ENCODE measurements at regions not wholly inside any gene's neighbourhood (a gene's known extent, or its start where the extent isn't known, plus 50 kb on each side); places are given as distances from the start of the nearest gene placed in this dataset.

DNA sequence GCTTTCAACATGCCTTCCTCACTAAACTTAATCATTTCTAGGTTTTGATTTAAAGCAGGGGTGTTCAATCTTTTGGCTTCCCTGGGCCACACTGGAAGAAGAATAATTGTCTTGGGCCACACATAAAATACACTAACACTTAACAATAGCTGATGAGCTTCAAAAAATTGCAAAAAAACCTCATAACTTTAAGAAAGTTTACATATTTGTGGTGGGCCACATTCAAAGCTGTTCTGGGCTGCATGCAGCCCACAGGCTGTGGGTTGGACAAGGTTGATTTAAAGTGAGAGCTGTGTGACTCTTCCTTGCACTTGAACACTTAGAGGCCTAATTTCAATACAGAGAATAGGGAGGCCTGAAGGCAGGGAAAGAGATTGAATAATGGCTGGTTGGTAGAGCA is 598.3 kb downstream of the EFNA5 start:
- no peaks in the 10 kb centered on the region for H3K79me2 ChIP-seq (ENCODE audit: insufficient read depth)
- no peaks in the 10 kb centered on the region for H3K36me3 ChIP-seq (replicated peaks in 1 of 2; ENCODE audit: control insufficient read depth in 1 of 2, insufficient read depth in 2 of 2, low read length in 1 of 2)
- no peaks in the 10 kb centered on the region; a peak in 1 of 4 replicates for H3K4me1 ChIP-seq (ENCODE audit: control insufficient read depth in 1 of 2, insufficient read depth in 2 of 2, low read depth in 1 of 2, low read length in 1 of 2)
- no peaks in the 10 kb centered on the region for H3K27me3 ChIP-seq (ENCODE audit: insufficient read depth)
- TF ChIP-seq YY1 (IDR thresholded peaks at IDR 0.05; ENCODE audit: low read depth) (no peak), MEF2A (IDR thresholded peaks at IDR 0.05; ENCODE audit: borderline replicate concordance, low read depth) (no peak), ELF1 (IDR thresholded peaks at IDR 0.05) (no peak), NRF1 (IDR thresholded peaks at IDR 0.05; ENCODE audit: low read depth, low read length) (no peak), RCOR1 (IDR thresholded peaks at IDR 0.05; ENCODE audit: low read length) (no peak), EP300 (IDR thresholded peaks at IDR 0.05; ENCODE audit: borderline replicate concordance in 1 of 2, low read depth in 1 of 2, low read length in 1 of 2) (no peak)
- TF ChIP-seq, protein P1, sequence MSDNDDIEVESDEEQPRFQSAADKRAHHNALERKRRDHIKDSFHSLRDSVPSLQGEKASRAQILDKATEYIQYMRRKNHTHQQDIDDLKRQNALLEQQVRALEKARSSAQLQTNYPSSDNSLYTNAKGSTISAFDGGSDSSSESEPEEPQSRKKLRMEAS (IDR thresholded peaks at IDR 0.05; ENCODE audit: low read depth), result no peak
- TF ChIP-seq, protein P2, sequence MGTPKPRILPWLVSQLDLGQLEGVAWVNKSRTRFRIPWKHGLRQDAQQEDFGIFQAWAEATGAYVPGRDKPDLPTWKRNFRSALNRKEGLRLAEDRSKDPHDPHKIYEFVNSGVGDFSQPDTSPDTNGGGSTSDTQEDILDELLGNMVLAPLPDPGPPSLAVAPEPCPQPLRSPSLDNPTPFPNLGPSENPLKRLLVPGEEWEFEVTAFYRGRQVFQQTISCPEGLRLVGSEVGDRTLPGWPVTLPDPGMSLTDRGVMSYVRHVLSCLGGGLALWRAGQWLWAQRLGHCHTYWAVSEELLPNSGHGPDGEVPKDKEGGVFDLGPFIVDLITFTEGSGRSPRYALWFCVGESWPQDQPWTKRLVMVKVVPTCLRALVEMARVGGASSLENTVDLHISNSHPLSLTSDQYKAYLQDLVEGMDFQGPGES (IDR thresholded peaks at IDR 0.05; ENCODE audit: low read depth, low read length), result no peak
- TF ChIP-seq, protein P3, sequence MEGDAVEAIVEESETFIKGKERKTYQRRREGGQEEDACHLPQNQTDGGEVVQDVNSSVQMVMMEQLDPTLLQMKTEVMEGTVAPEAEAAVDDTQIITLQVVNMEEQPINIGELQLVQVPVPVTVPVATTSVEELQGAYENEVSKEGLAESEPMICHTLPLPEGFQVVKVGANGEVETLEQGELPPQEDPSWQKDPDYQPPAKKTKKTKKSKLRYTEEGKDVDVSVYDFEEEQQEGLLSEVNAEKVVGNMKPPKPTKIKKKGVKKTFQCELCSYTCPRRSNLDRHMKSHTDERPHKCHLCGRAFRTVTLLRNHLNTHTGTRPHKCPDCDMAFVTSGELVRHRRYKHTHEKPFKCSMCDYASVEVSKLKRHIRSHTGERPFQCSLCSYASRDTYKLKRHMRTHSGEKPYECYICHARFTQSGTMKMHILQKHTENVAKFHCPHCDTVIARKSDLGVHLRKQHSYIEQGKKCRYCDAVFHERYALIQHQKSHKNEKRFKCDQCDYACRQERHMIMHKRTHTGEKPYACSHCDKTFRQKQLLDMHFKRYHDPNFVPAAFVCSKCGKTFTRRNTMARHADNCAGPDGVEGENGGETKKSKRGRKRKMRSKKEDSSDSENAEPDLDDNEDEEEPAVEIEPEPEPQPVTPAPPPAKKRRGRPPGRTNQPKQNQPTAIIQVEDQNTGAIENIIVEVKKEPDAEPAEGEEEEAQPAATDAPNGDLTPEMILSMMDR (IDR thresholded peaks at IDR 0.05), result no peak
- no peak overlapping the region for H3K4me2 ChIP-seq
- H3K9me2 ChIP-seq, result 0 out of 2 replicates have a peak, but pooled peaks cover 2% of the 10 kb centered on the region
- H3K27ac ChIP-seq (ENCODE audit: low read depth in 2 of 2, low read length in 1 of 2), result no peak overlapping the region
- ChIA-PET CTCF (no interaction called here), POLR2A (no interaction called here)
- no peak for DNase-seq
- no peaks in the 10 kb centered on the region for H3F3A ChIP-seq (replicated peaks; ENCODE audit: insufficient read depth)
- no peak overlapping the region for H3K9ac ChIP-seq
- no peak overlapping the region for H3K4me3 ChIP-seq (ENCODE audit: low read depth in 2 of 2, low read length in 1 of 2)
- H3K9me3 ChIP-seq, result no peaks in the 10 kb centered on the region
- no peaks in the 10 kb centered on the region for H4K20me1 ChIP-seq (ENCODE audit: insufficient read depth)
- H2AFZ ChIP-seq (ENCODE audit: low read depth), result no peak overlapping the region

DNA sequence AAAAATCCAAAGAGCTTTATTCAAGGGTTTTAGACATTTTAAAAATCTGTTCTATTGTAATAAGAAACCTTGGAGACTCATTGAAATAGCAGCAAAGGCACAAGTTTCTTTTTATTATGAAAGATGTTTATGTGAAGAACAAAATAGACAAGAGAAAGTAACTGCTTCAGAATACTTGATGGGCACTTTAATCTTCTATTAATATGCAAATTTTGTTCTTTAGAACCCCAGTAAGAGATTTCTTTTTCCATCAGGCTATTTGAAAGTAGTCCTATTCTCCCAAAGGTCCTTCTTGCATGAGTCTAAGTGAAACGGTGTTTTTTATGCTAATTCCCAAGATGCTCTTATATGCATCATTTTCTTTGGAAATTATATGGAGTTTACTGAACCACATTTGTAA is 602.0 kb downstream of the EFNA5 start:
- H3K4me1 ChIP-seq (ENCODE audit: control insufficient read depth in 1 of 2, insufficient read depth in 2 of 2, low read depth in 1 of 2, low read length in 1 of 2), result no peaks in the 10 kb centered on the region; a peak in 1 of 4 replicates
- CTCF ChIA-PET, result no interaction called here
- H3K9me3 ChIP-seq, result no peaks in the 10 kb centered on the region
- no peaks in the 10 kb centered on the region for H3F3A ChIP-seq (replicated peaks; ENCODE audit: insufficient read depth)
- POLR2A ChIA-PET, result no interaction called here
- 69% methylated on average over 1 of the region's 1 CpG for WGBS (ENCODE audit: low lambda C conversion rate)
- H3K79me2 ChIP-seq (ENCODE audit: insufficient read depth), result no peaks in the 10 kb centered on the region
- H3K27ac ChIP-seq (ENCODE audit: low read depth in 2 of 2, low read length in 1 of 2), result no peak overlapping the region
- no peaks in the 10 kb centered on the region for H3K36me3 ChIP-seq (replicated peaks in 1 of 2; ENCODE audit: control insufficient read depth in 1 of 2, insufficient read depth in 2 of 2, low read length in 1 of 2)
- no peak overlapping the region for H3K9ac ChIP-seq
- 0 out of 2 replicates have a peak, but pooled peaks cover 2% of the 10 kb centered on the region for H3K9me2 ChIP-seq
- TF ChIP-seq FOXJ3 (CRISPR knock-in tag; IDR thresholded peaks at IDR 0.05) (no peak), MXI1 (IDR thresholded peaks at IDR 0.05; ENCODE audit: low read depth, low read length) (no peak), SIN3A (IDR thresholded peaks at IDR 0.05; ENCODE audit: borderline replicate concordance, low read depth, low read length) (no peak), RXRA (IDR thresholded peaks at IDR 0.05; ENCODE audit: borderline replicate concordance, low read depth) (no peak), TCF12 (IDR thresholded peaks at IDR 0.05) (no peak)
- TF ChIP-seq, protein P4, sequence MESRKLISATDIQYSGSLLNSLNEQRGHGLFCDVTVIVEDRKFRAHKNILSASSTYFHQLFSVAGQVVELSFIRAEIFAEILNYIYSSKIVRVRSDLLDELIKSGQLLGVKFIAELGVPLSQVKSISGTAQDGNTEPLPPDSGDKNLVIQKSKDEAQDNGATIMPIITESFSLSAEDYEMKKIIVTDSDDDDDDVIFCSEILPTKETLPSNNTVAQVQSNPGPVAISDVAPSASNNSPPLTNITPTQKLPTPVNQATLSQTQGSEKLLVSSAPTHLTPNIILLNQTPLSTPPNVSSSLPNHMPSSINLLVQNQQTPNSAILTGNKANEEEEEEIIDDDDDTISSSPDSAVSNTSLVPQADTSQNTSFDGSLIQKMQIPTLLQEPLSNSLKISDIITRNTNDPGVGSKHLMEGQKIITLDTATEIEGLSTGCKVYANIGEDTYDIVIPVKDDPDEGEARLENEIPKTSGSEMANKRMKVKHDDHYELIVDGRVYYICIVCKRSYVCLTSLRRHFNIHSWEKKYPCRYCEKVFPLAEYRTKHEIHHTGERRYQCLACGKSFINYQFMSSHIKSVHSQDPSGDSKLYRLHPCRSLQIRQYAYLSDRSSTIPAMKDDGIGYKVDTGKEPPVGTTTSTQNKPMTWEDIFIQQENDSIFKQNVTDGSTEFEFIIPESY (IDR thresholded peaks at IDR 0.05; ENCODE audit: borderline replicate concordance, low read depth), result no peak
- no peak overlapping the region for H2AFZ ChIP-seq (ENCODE audit: low read depth)
- no peak for DNase-seq
- no peak overlapping the region for H3K4me3 ChIP-seq (ENCODE audit: low read depth in 2 of 2, low read length in 1 of 2)
- no peak overlapping the region for H3K4me2 ChIP-seq
- H3K27me3 ChIP-seq (ENCODE audit: insufficient read depth), result no peaks in the 10 kb centered on the region
- no peaks in the 10 kb centered on the region for H4K20me1 ChIP-seq (ENCODE audit: insufficient read depth)
